SK-N-SH (cell line): ENCODE measurements at regions not wholly inside any gene's neighbourhood (a gene's known extent, or its start where the extent isn't known, plus 50 kb on each side); places are given as distances from the start of the nearest gene placed in this dataset.

ENCODE experiments used
- CTCF ChIA-PET: fragments of 300-600, 350-600 bp; formaldehyde crosslinking; extraction: SDS; loops from one replicate; lab custom pipeline; 2021; lab: Yijun Ruan, JAX
- POLR2A ChIA-PET: fragments of 350-600 bp; sonication (Branson Sonifier 250); formaldehyde crosslinking; extraction: SDS; loops from one replicate; lab custom pipeline; 2020; ENCODE audit warnings: antibody characterized with exemption, inconsistent platforms; lab: Yijun Ruan, JAX
- DNase-seq: peaks from one replicate; pipeline ENCODE4 v3.0.0; 2012
- H2AFZ ChIP-seq: fragments of 200-600 bp; sonication (generic); 2 replicates; pipeline ENCODE4 v1.8.1; 2016; ENCODE audit warnings: antibody characterized with exemption, mild to moderate bottlenecking, low read depth
- H3F3A ChIP-seq: fragments of 200-600 bp; sonication (generic); replicated peaks from 2 replicates; pipeline ENCODE3; 2016; ENCODE audit warnings: antibody characterized with exemption, mild to moderate bottlenecking; ENCODE audit not compliant: insufficient read depth
- H3K27ac ChIP-seq, 2 experiments: fragments of 200-500 bp in 1 of 2; fragments of 200-600 bp in 1 of 2; sonication (Bioruptor generic) in 1 of 2; sonication (generic), shearing (Covaris generic) in 1 of 2; 2 replicates each; pipeline versions ENCODE4 v1.5.1 to v1.6.1; 2014 to 2016; ENCODE audit warnings: low read depth in 2 of 2, inconsistent platforms in 1 of 2, low read length in 1 of 2, mild to moderate bottlenecking in 1 of 2, mixed read lengths in 1 of 2
- H3K27me3 ChIP-seq: fragments of 200-600 bp; sonication (generic), shearing (Covaris generic); 2 replicates; pipeline ENCODE4 v1.6.1; 2016; ENCODE audit warnings: mixed run types; ENCODE audit not compliant: insufficient read depth
- H3K36me3 ChIP-seq, 2 experiments: fragments of 200-500 bp in 1 of 2; fragments of 200-600 bp in 1 of 2; sonication (Bioruptor generic) in 1 of 2; sonication (generic) in 1 of 2; replicated peaks in 1 of 2; 2 replicates each; pipeline versions ENCODE3 to v1.5.1; 2014 to 2016; ENCODE audit warnings: low read length in 1 of 2, mild to moderate bottlenecking in 1 of 2; ENCODE audit not compliant: insufficient read depth in 2 of 2, control insufficient read depth in 1 of 2
- H3K4me1 ChIP-seq, 2 experiments: fragments of 200-500 bp in 1 of 2; fragments of 200-600 bp in 1 of 2; sonication (Bioruptor generic) in 1 of 2; sonication (generic), shearing (Covaris generic) in 1 of 2; 2 replicates each; pipeline versions ENCODE4 v1.5.1 to v1.6.1; 2014 to 2016; ENCODE audit warnings: low read depth in 1 of 2, low read length in 1 of 2, mixed run types in 1 of 2; ENCODE audit not compliant: insufficient read depth in 2 of 2, control insufficient read depth in 1 of 2
- H3K4me2 ChIP-seq: fragments of 200-600 bp; sonication (generic), shearing (Covaris generic); 2 replicates; pipeline ENCODE4 v1.6.1; 2017; ENCODE audit warnings: mixed run types
- H3K4me3 ChIP-seq, 2 experiments: fragments of 200-500 bp in 1 of 2; fragments of 200-600 bp in 1 of 2; sonication (Bioruptor generic) in 1 of 2; sonication (generic), shearing (Covaris generic) in 1 of 2; 2 replicates each; pipeline versions ENCODE4 v1.5.1 to v1.8.1; 2014 to 2016; ENCODE audit warnings: low read depth in 2 of 2, inconsistent platforms in 1 of 2, low read length in 1 of 2, mild to moderate bottlenecking in 1 of 2, mixed read lengths in 1 of 2, moderate library complexity in 1 of 2
- H3K79me2 ChIP-seq: fragments of 200-600 bp; sonication (generic); 2 replicates; pipeline ENCODE4 v1.8.1; 2017; ENCODE audit warnings: mild to moderate bottlenecking; ENCODE audit not compliant: insufficient read depth
- H3K9ac ChIP-seq: fragments of 200-600 bp; sonication (generic); 2 replicates; pipeline ENCODE4 v1.6.1; 2017; ENCODE audit warnings: mixed run types
- H3K9me2 ChIP-seq: fragments of 200-600 bp; sonication (generic); 2 replicates; pipeline ENCODE4 v1.6.1; 2017; ENCODE audit warnings: mixed run types
- H3K9me3 ChIP-seq: fragments of 200-600 bp; sonication (generic); 2 replicates; pipeline ENCODE4 v1.6.1; 2017; ENCODE audit warnings: mixed run types, mild to moderate bottlenecking, moderate library complexity
- H4K20me1 ChIP-seq: fragments of 200-600 bp; sonication (generic); 2 replicates; pipeline ENCODE4 v1.6.1; 2017; ENCODE audit warnings: mild to moderate bottlenecking, mixed run types; ENCODE audit not compliant: insufficient read depth
- CTCF ChIP-seq: fragments of 200-600 bp; sonication (generic); IDR thresholded peaks from 2 replicates; pipeline ENCODE4 v1.6.1; 2017; ENCODE audit warnings: antibody characterized with exemption, mild to moderate bottlenecking, moderate library complexity
- ELF1 ChIP-seq: IDR thresholded peaks from 2 replicates; pipeline ENCODE4 v1.4.0; 2012
- EZH2phosphoT487 ChIP-seq: fragments of 200-600 bp; sonication (generic); IDR thresholded peaks from 2 replicates; pipeline ENCODE4 v1.6.1; 2017; ENCODE audit warnings: low read depth, mixed run types, mild to moderate bottlenecking, antibody characterized with exemption, moderate library complexity, borderline replicate concordance
- FOSL2 ChIP-seq: IDR thresholded peaks from 2 replicates; pipeline ENCODE4 v1.4.0; 2012; ENCODE audit warnings: low read depth, mild to moderate bottlenecking, moderate library complexity, borderline replicate concordance
- GATA2 ChIP-seq: sonication (generic); formaldehyde crosslinking; IDR thresholded peaks from 2 replicates; pipeline ENCODE4 v1.5.0; 2020; ENCODE audit warnings: mild to moderate bottlenecking, missing genetic modification reagents
- IRF3 ChIP-seq: fragments of 150-350 bp; IDR thresholded peaks from 2 replicates; pipeline ENCODE4 v1.6.1; 2016; ENCODE audit warnings: mild to moderate bottlenecking, low read depth, low read length
- MEF2A ChIP-seq: IDR thresholded peaks from 2 replicates; pipeline ENCODE4 v1.4.0; 2012; ENCODE audit warnings: low read depth, borderline replicate concordance
- NRF1 ChIP-seq: IDR thresholded peaks from 2 replicates; pipeline ENCODE4 v1.6.1; 2012; ENCODE audit warnings: low read depth, mild to moderate bottlenecking, low read length
- PBX3 ChIP-seq: IDR thresholded peaks from 2 replicates; pipeline ENCODE4; 2012
- POLR2AphosphoS5 ChIP-seq: IDR thresholded peaks from 2 replicates; pipeline ENCODE4 v1.6.1; 2012; ENCODE audit warnings: low read depth, low read length
- REST ChIP-seq: IDR thresholded peaks from 2 replicates; pipeline ENCODE4 v1.6.1; 2012; ENCODE audit warnings: mild to moderate bottlenecking, low read depth, low read length, moderate library complexity
- RFX5 ChIP-seq: IDR thresholded peaks from 2 replicates; pipeline ENCODE4 v1.6.1; 2012; ENCODE audit warnings: mild to moderate bottlenecking, improper control_type of control experiment, low read length
- RXRA ChIP-seq: IDR thresholded peaks from 2 replicates; pipeline ENCODE4 v1.4.0; 2012; ENCODE audit warnings: low read depth, mild to moderate bottlenecking, borderline replicate concordance
- SIN3A ChIP-seq: IDR thresholded peaks from 2 replicates; pipeline ENCODE4 v1.6.1; 2012; ENCODE audit warnings: low read depth, mild to moderate bottlenecking, low read length, moderate library complexity, borderline replicate concordance
- SMC3 ChIP-seq: IDR thresholded peaks from 2 replicates; pipeline ENCODE4 v1.6.1; 2012; ENCODE audit warnings: low read depth, low read length, improper control_type of control experiment
- TAF1 ChIP-seq: IDR thresholded peaks from 2 replicates; pipeline ENCODE4 v1.6.1; 2012; ENCODE audit warnings: low read depth, mild to moderate bottlenecking, low read length, moderate library complexity, borderline replicate concordance
- TEAD4 ChIP-seq: IDR thresholded peaks from 2 replicates; pipeline ENCODE4 v1.4.0; 2012; ENCODE audit warnings: mild to moderate bottlenecking, borderline replicate concordance; ENCODE audit not compliant: insufficient read depth
- USF1 ChIP-seq: IDR thresholded peaks from 2 replicates; pipeline ENCODE4 v1.4.0; 2012; ENCODE audit warnings: low read depth, borderline replicate concordance
- YY1 ChIP-seq: IDR thresholded peaks from 2 replicates; pipeline ENCODE4 v1.4.0; 2012; ENCODE audit warnings: low read depth, mild to moderate bottlenecking
- WGBS: methylation state at CpG from one replicate; pipeline ENCODE4 v1.1.6; 2017; ENCODE audit warnings: low lambda C conversion rate; 5-methylcytosine and 5-hydroxymethylcytosine counted together

- TF ChIP-seq REST (no peak), GATA2 (CRISPR knock-in tag) (no peak), PBX3 (no peak), EZH2phosphoT487 (no peak)
These were observed 341.8 kb upstream of the GULP1 start (continued) for GRCh38 chr2:187949859-187950258.

GRCh38 chr2:187951470-187952218 is 340.0 kb upstream of the GULP1 start:
- Histone ChIP-seq H3K4me2 (no peak overlapping the region), H4K20me1 (no peaks in the 10 kb centered on the region), H3K27ac (no peak overlapping the region), H3K9me2 (no peaks in the 10 kb centered on the region), H2AFZ (no peak overlapping the region), H3K36me3 (no peaks in the 10 kb centered on the region), H3K79me2 (no peaks in the 10 kb centered on the region), H3K9ac (no peak overlapping the region), H3K9me3 (no peaks in the 10 kb centered on the region), H3F3A (no peaks in the 10 kb centered on the region), H3K4me3 (no peak overlapping the region), H3K27me3 (no peaks in the 10 kb centered on the region), H3K4me1 (no peaks in the 10 kb centered on the region)
- ChIA-PET POLR2A (interaction anchor here (0.6 kb wide), 1 partner anchor 9 kb away, joined by 4 read pairs; no protein-coding TSS in a partner anchor), CTCF (no interaction called here)
- DNase-seq: no peak
- TF ChIP-seq TEAD4 (no peak), CTCF (no peak), PBX3 (no peak), POLR2AphosphoS5 (no peak), FOSL2 (no peak), MEF2A (no peak), USF1 (no peak), SIN3A (no peak), RXRA (no peak), TAF1 (no peak), ELF1 (no peak), NRF1 (no peak), YY1 (no peak), EZH2phosphoT487 (no peak), IRF3 (no peak), SMC3 (no peak), RFX5 (no peak)
- WGBS: 81% methylated on average over 10 of the region's 32 CpGs
